ENCODE measurements at regions not wholly inside any gene's neighbourhood (a gene's known extent, or its start where the extent isn't known, plus 50 kb on each side); places are given as distances from the start of the nearest gene placed in this dataset.

DNA sequence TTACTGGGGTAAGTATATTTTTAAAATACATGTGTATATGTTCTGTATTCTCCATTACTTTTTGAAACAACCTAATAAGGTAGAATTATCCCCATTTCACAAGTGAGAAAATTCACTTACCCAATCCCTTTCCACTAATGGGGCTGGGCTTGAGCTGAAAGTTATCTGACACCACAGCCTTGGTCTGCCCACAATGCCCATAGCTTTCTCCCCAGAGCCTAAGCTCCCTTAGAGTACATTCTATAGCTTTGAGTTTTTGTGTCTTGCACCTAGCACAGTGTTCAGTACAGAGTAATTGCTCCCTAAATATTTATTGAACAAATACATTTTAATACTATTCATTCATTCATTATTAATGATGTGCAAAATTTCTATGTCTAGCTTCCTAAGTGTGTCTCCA, 152.7 kb upstream of the RUNX1 start:
- Histone ChIP-seq H3K9me3 (ENCODE audit: control insufficient read depth, low read depth, low read length) (no peaks in the 10 kb centered on the region), H2AFZ (ENCODE audit: low read length) (no peak overlapping the region), H2AK5ac (ENCODE audit: insufficient read length, low read length) (no peak overlapping the region), H3K18ac (ENCODE audit: insufficient read length, low read depth, low read length) (no peak overlapping the region), H2BK20ac (ENCODE audit: low read depth, low read length, poor library complexity, severe bottlenecking) (no peak overlapping the region), H3K23me2 (ENCODE audit: insufficient read length, low read depth, low read length, poor library complexity, severe bottlenecking) (no peaks in the 10 kb centered on the region), H4K8ac (replicated peaks; ENCODE audit: insufficient read length, low read depth, low read length) (no peak overlapping the region), H4K20me1 (ENCODE audit: control insufficient read depth, insufficient read depth, insufficient read length) (no peaks in the 10 kb centered on the region), H3K4ac (ENCODE audit: low read depth, low read length) (no peak overlapping the region), H3K4me2 (ENCODE audit: insufficient read depth, insufficient read length, low read length) (no peak overlapping the region), H2BK12ac (ENCODE audit: insufficient read length, low read depth, low read length) (no peak overlapping the region), H3K56ac (ENCODE audit: insufficient read length, low read depth, low read length) (no peak overlapping the region), H3K4me1 (ENCODE audit: insufficient read depth, low read length) (no peaks in the 10 kb centered on the region), H2BK15ac (ENCODE audit: low read depth, low read length) (no peak overlapping the region), H3T11ph (ENCODE audit: low read length) (no peak overlapping the region), H4K91ac (ENCODE audit: insufficient read length, low read depth, low read length) (no peak overlapping the region), H3K27ac (ENCODE audit: insufficient read length, low read depth, low read length) (no peak overlapping the region), H2BK120ac (ENCODE audit: low read depth, low read length, poor library complexity, severe bottlenecking) (no peak overlapping the region), H3K23ac (ENCODE audit: insufficient read length, low read depth, low read length) (no peak overlapping the region), H3K79me2 (ENCODE audit: insufficient read depth, low read length) (no peaks in the 10 kb centered on the region), H4K5ac (ENCODE audit: insufficient read length, low read depth, low read length) (no peak overlapping the region), H2BK5ac (ENCODE audit: insufficient read length, low read length) (no peak overlapping the region), H3K9ac (ENCODE audit: extremely low read depth, insufficient read length, low read length) (no peak overlapping the region), H3K79me1 (ENCODE audit: insufficient read depth, low read depth, low read length, poor library complexity, severe bottlenecking) (no peaks in the 10 kb centered on the region), H3K27me3 (ENCODE audit: insufficient read depth, low read length) (no peaks in the 10 kb centered on the region), H3K14ac (ENCODE audit: insufficient read depth, low read length) (no peak overlapping the region)
- Mint-ChIP-seq H3K9me3 (no peaks in the 10 kb centered on the region; a peak in 1 of 5 replicates), H3K27me3 (ENCODE audit: low read depth) (no peaks in the 10 kb centered on the region), H3K36me3 (ENCODE audit: insufficient read depth in 1 of 3, low read depth in 3 of 3) (no peaks in the 10 kb centered on the region; a peak in 1 of 7 replicates), H3K4me1 (peaks cover 12 to 17% of the 10 kb centered on the region in 2 experiments), H3K27ac (no peak overlapping the region), H3K4me3 (no peak overlapping the region)
- TF ChIP-seq, protein P1, sequence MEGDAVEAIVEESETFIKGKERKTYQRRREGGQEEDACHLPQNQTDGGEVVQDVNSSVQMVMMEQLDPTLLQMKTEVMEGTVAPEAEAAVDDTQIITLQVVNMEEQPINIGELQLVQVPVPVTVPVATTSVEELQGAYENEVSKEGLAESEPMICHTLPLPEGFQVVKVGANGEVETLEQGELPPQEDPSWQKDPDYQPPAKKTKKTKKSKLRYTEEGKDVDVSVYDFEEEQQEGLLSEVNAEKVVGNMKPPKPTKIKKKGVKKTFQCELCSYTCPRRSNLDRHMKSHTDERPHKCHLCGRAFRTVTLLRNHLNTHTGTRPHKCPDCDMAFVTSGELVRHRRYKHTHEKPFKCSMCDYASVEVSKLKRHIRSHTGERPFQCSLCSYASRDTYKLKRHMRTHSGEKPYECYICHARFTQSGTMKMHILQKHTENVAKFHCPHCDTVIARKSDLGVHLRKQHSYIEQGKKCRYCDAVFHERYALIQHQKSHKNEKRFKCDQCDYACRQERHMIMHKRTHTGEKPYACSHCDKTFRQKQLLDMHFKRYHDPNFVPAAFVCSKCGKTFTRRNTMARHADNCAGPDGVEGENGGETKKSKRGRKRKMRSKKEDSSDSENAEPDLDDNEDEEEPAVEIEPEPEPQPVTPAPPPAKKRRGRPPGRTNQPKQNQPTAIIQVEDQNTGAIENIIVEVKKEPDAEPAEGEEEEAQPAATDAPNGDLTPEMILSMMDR (conservative IDR thresholded peaks at IDR 0.05) = no peak
- no peak for DNase-seq

Measured in H9 (cell line).